ENCODE measurements at regions not wholly inside any gene's neighbourhood (a gene's known extent, or its start where the extent isn't known, plus 50 kb on each side); places are given as distances from the start of the nearest gene placed in this dataset.

- DNase-seq (ENCODE audit: extremely low spot score): no peak
- intact Hi-C loops (cut with DNase I): no loop called here
- H3K4me3 ChIP-seq: no peak overlapping the region
- TF ChIP-seq CTCF (IDR thresholded peaks at IDR 0.05) (no peak), POLR2A (IDR thresholded peaks at IDR 0.05; ENCODE audit: low read depth) (no peak), POLR2AphosphoS5 (IDR thresholded peaks at IDR 0.05) (no peak), EP300 (IDR thresholded peaks at IDR 0.05) (no peak)
- 65% methylated on average over 6 of the region's 6 CpGs for WGBS
- H3K9me3 ChIP-seq: no peaks in the 10 kb centered on the region
- H3K27ac ChIP-seq (replicated peaks in 1 of 4): peak overlapping the region in 1 of 4 donors; percentile 6
- H3K27me3 ChIP-seq: no peaks in the 10 kb centered on the region
- H3K36me3 ChIP-seq: no peaks in the 10 kb centered on the region
- peaks cover 0 to 18% (median 7%) of the 10 kb centered on the region in 4 donors for H3K4me1 ChIP-seq
These were observed 84.7 kb upstream of the FRMD6 start for GRCh38 chr14:51566831-51567582.

- 100% methylated on average over 2 of the region's 2 CpGs for WGBS
- H3K27ac ChIP-seq (replicated peaks in 1 of 4): no peak overlapping the region
- TF ChIP-seq CTCF (IDR thresholded peaks at IDR 0.05) (no peak), POLR2A (IDR thresholded peaks at IDR 0.05; ENCODE audit: low read depth) (no peak), POLR2AphosphoS5 (IDR thresholded peaks at IDR 0.05) (no peak)
- H3K36me3 ChIP-seq: no peaks in the 10 kb centered on the region
- intact Hi-C loops (cut with DNase I): no loop called here
- H3K4me3 ChIP-seq: no peak overlapping the region
- H3K27me3 ChIP-seq: no peaks in the 10 kb centered on the region
- peaks cover 0 to 18% (median 7%) of the 10 kb centered on the region in 4 donors for H3K4me1 ChIP-seq
- no peaks in the 10 kb centered on the region for H3K9me3 ChIP-seq
- DNase-seq (ENCODE audit: extremely low spot score): no peak
These were observed 83.3 kb upstream of the FRMD6 start for GRCh38 chr14:51568366-51568765.

- intact Hi-C loops (cut with DNase I): no loop called here
- WGBS: 87% methylated on average over 6 of the region's 6 CpGs
- no peaks in the 10 kb centered on the region for H3K27me3 ChIP-seq
- no peak overlapping the region for H3K27ac ChIP-seq (replicated peaks in 1 of 4)
- no peaks in the 10 kb centered on the region for H3K36me3 ChIP-seq
- no peaks in the 10 kb centered on the region for H3K9me3 ChIP-seq
- H3K4me1 ChIP-seq: peaks cover 0 to 3% (median 0%) of the 10 kb centered on the region in 4 donors
- DNase-seq (ENCODE audit: extremely low spot score): no peak
- no peak overlapping the region for H3K4me3 ChIP-seq
- TF ChIP-seq EP300 (IDR thresholded peaks at IDR 0.05) (no peak), POLR2A (IDR thresholded peaks at IDR 0.05; ENCODE audit: low read depth) (no peak), POLR2AphosphoS5 (IDR thresholded peaks at IDR 0.05) (no peak), CTCF (IDR thresholded peaks at IDR 0.05) (no peak)
These were observed 78.1 kb upstream of the FRMD6 start for GRCh38 chr14:51573607-51574006.

- no peak for DNase-seq (ENCODE audit: extremely low spot score)
- H3K27ac ChIP-seq (replicated peaks in 1 of 4): no peak overlapping the region
- H3K9me3 ChIP-seq: no peaks in the 10 kb centered on the region
- no peaks in the 10 kb centered on the region for H3K36me3 ChIP-seq
- intact Hi-C loops (cut with DNase I): no loop called here
- H3K27me3 ChIP-seq: no peaks in the 10 kb centered on the region
- no peak for TF ChIP-seq POLR2AphosphoS5 (IDR thresholded peaks at IDR 0.05)
- TF ChIP-seq EP300 (IDR thresholded peaks at IDR 0.05): no peak
- no peak for TF ChIP-seq CTCF (IDR thresholded peaks at IDR 0.05)
- no peak for TF ChIP-seq POLR2A (IDR thresholded peaks at IDR 0.05; ENCODE audit: low read depth)
- H3K4me3 ChIP-seq: no peak overlapping the region
- peaks cover 0 to under 1% (median 0%) of the 10 kb centered on the region in 4 donors for H3K4me1 ChIP-seq
These were observed 77.7 kb upstream of the FRMD6 start for GRCh38 chr14:51574009-51574408.

Measured in esophagus muscularis mucosa (tissue), 4 donors.